WTC11 (cell line): ENCODE measurements at regions not wholly inside any gene's neighbourhood (a gene's known extent, or its start where the extent isn't known, plus 50 kb on each side); places are given as distances from the start of the nearest gene placed in this dataset.

Experiments used
- ATAC-seq: fragments of 200-7000 bp; cut with Tn5 transposase; 2 replicates; pipeline ENCODE4 v1.10.0; 2021; ENCODE audit warnings: mild to moderate bottlenecking, moderate library complexity
- CTCF ChIA-PET: fragments of 300-600 bp; sonication (Branson Sonifier 250); formaldehyde crosslinking; loops from one replicate; lab custom pipeline; 2021; ENCODE audit warnings: antibody characterized with exemption; lab: Charles Lee
- POLR2A ChIA-PET: fragments of 350-600 bp; sonication (Branson Sonifier 250); formaldehyde crosslinking; loops from one replicate; lab custom pipeline; 2021; ENCODE audit warnings: antibody characterized with exemption; lab: Charles Lee
- DNase-seq: peaks from one replicate; pipeline ENCODE4 v3.0.0; 2021; ENCODE audit warnings: low spot score
- H3K27ac Mint-ChIP-seq: 2 replicates; pipeline ENCODE4 v1.8.0; 2021; ENCODE audit warnings: mixed read lengths
- H3K27me3 Mint-ChIP-seq: 2 replicates; pipeline ENCODE4 v1.8.0; 2021; ENCODE audit warnings: low read depth, mild to moderate bottlenecking, moderate library complexity, mixed read lengths
- H3K36me3 Mint-ChIP-seq: 2 replicates; pipeline ENCODE4 v1.8.0; 2021; ENCODE audit warnings: mixed read lengths
- H3K4me1 Mint-ChIP-seq: 2 replicates; pipeline ENCODE4 v1.8.0; 2022; ENCODE audit warnings: mixed read lengths
- H3K4me3 Mint-ChIP-seq: 2 replicates; pipeline ENCODE4 v1.8.0; 2021; ENCODE audit warnings: mild to moderate bottlenecking, moderate library complexity, mixed read lengths
- H3K9me3 Mint-ChIP-seq: 2 replicates; pipeline ENCODE4 v1.8.0; 2021; ENCODE audit warnings: mixed read lengths
- ESRRA ChIP-seq: sonication (generic); formaldehyde crosslinking; IDR thresholded peaks from 2 replicates; pipeline ENCODE4 v1.8.1; 2022; ENCODE audit warnings: mild to moderate bottlenecking, missing genetic modification reagents, borderline replicate concordance
- GTF2I ChIP-seq: fragments of 250-450 bp; sonication (Bioruptor Pico); conservative IDR thresholded peaks from 2 replicates; pipeline ENCODE4 v1.4.0; 2021; ENCODE audit warnings: mild to moderate bottlenecking
- NR2C2 ChIP-seq: sonication (generic); formaldehyde crosslinking; IDR thresholded peaks from 2 replicates; pipeline ENCODE4 v1.8.0; 2022; ENCODE audit warnings: mild to moderate bottlenecking, missing genetic modification reagents
- PRDM15 ChIP-seq: sonication (generic); formaldehyde crosslinking; IDR thresholded peaks from 2 replicates; pipeline ENCODE4 v1.8.0; 2022; ENCODE audit warnings: missing genetic modification reagents
- SMAD3 ChIP-seq: sonication (generic); formaldehyde crosslinking; IDR thresholded peaks from 2 replicates; pipeline ENCODE4 v1.8.0; 2022; ENCODE audit warnings: missing genetic modification reagents, mild to moderate bottlenecking, borderline replicate concordance
- TP53 ChIP-seq: sonication (generic); formaldehyde crosslinking; IDR thresholded peaks from 2 replicates; pipeline ENCODE4 v1.8.1; 2023; ENCODE audit warnings: mild to moderate bottlenecking, missing genetic modification reagents
- ZNF317 ChIP-seq: sonication (generic); formaldehyde crosslinking; IDR thresholded peaks from 2 replicates; pipeline ENCODE4 v1.8.1; 2023; ENCODE audit warnings: low read depth, mild to moderate bottlenecking, moderate library complexity, missing genetic modification reagents, borderline replicate concordance
- ZNF416 ChIP-seq: fragments of 250-450 bp; sonication (Bioruptor Pico); IDR thresholded peaks from 2 replicates; pipeline ENCODE4 v1.9.0; 2021; ENCODE audit warnings: mild to moderate bottlenecking, inconsistent platforms
- ZNF425 ChIP-seq: fragments of 250-450 bp; sonication (Bioruptor Pico); conservative IDR thresholded peaks from 2 replicates; pipeline ENCODE4 v1.9.0; 2021; ENCODE audit warnings: mild to moderate bottlenecking
- TF ChIP-seq, protein P1 (sequence below): fragments of 250-450 bp; sonication (Bioruptor Pico); IDR thresholded peaks from 2 replicates; pipeline ENCODE4 v1.9.0; 2021; ENCODE audit warnings: mild to moderate bottlenecking
- TF ChIP-seq, protein P2 (sequence below): fragments of 250-450 bp; sonication (Bioruptor Pico); IDR thresholded peaks from 2 replicates; pipeline ENCODE4 v1.9.0; 2021; ENCODE audit warnings: mild to moderate bottlenecking

- no peak for ATAC-seq
- no peak for DNase-seq
- H3K27ac Mint-ChIP-seq, result no peak overlapping the region
- peaks cover 7% of the 10 kb centered on the region for H3K36me3 Mint-ChIP-seq
- POLR2A ChIA-PET, result no interaction called here
- H3K4me1 Mint-ChIP-seq, result peaks cover 16% of the 10 kb centered on the region
- H3K4me3 Mint-ChIP-seq, result no peak overlapping the region
- TF ChIP-seq SMAD3 (CRISPR knock-in tag), result no peak
- TF ChIP-seq GTF2I (CRISPR knock-in tag), result no peak
- CTCF ChIA-PET, result no interaction called here
- peaks cover 12% of the 10 kb centered on the region for H3K9me3 Mint-ChIP-seq
- no peaks in the 10 kb centered on the region for H3K27me3 Mint-ChIP-seq
Measured at GRCh38 chr5:2200261-2200950, 317.7 kb upstream of the IRX4 start.

DNA sequence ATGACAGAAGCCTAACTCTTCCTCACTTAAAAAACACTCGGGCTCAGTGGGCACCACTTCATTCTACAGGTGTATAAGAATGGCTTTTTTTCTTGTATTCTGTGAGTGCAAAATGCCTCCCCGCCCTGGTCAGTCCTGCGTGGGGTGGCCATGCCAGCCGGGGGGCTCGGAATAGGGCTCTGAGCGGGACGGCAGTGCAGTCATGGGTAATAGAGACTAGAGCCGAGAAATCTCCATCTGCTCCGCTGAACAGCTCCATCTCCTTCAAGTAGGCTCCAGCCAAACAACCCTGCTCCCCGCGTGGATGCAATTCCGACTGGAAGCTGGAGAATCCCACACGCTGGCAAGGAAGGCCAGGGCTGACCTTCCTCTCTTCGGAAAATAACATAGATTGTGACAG, 317.0 kb upstream of the IRX4 start:
- DNase-seq (no peak), ATAC-seq (no peak)
- CTCF ChIA-PET, result no interaction called here
- Mint-ChIP-seq H3K27ac (no peak overlapping the region), H3K9me3 (peaks cover 19% of the 10 kb centered on the region), H3K27me3 (no peaks in the 10 kb centered on the region), H3K4me3 (no peak overlapping the region), H3K36me3 (peaks cover 14% of the 10 kb centered on the region), H3K4me1 (peaks cover 16% of the 10 kb centered on the region)
- POLR2A ChIA-PET, result no interaction called here
- no peak for TF ChIP-seq ZNF416 (CRISPR knock-in tag)
- TF ChIP-seq TP53 (CRISPR knock-in tag), result no peak
- TF ChIP-seq SMAD3 (CRISPR knock-in tag), result no peak
- TF ChIP-seq ZNF425 (CRISPR knock-in tag), result no peak
- TF ChIP-seq, protein P1, sequence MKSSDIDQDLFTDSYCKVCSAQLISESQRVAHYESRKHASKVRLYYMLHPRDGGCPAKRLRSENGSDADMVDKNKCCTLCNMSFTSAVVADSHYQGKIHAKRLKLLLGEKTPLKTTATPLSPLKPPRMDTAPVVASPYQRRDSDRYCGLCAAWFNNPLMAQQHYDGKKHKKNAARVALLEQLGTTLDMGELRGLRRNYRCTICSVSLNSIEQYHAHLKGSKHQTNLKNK (CRISPR knock-in tag), result no peak
- TF ChIP-seq, protein P2, sequence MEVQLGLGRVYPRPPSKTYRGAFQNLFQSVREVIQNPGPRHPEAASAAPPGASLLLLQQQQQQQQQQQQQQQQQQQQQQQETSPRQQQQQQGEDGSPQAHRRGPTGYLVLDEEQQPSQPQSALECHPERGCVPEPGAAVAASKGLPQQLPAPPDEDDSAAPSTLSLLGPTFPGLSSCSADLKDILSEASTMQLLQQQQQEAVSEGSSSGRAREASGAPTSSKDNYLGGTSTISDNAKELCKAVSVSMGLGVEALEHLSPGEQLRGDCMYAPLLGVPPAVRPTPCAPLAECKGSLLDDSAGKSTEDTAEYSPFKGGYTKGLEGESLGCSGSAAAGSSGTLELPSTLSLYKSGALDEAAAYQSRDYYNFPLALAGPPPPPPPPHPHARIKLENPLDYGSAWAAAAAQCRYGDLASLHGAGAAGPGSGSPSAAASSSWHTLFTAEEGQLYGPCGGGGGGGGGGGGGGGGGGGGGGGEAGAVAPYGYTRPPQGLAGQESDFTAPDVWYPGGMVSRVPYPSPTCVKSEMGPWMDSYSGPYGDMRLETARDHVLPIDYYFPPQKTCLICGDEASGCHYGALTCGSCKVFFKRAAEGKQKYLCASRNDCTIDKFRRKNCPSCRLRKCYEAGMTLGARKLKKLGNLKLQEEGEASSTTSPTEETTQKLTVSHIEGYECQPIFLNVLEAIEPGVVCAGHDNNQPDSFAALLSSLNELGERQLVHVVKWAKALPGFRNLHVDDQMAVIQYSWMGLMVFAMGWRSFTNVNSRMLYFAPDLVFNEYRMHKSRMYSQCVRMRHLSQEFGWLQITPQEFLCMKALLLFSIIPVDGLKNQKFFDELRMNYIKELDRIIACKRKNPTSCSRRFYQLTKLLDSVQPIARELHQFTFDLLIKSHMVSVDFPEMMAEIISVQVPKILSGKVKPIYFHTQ (CRISPR knock-in tag), result no peak
- no peak for TF ChIP-seq NR2C2

DNA sequence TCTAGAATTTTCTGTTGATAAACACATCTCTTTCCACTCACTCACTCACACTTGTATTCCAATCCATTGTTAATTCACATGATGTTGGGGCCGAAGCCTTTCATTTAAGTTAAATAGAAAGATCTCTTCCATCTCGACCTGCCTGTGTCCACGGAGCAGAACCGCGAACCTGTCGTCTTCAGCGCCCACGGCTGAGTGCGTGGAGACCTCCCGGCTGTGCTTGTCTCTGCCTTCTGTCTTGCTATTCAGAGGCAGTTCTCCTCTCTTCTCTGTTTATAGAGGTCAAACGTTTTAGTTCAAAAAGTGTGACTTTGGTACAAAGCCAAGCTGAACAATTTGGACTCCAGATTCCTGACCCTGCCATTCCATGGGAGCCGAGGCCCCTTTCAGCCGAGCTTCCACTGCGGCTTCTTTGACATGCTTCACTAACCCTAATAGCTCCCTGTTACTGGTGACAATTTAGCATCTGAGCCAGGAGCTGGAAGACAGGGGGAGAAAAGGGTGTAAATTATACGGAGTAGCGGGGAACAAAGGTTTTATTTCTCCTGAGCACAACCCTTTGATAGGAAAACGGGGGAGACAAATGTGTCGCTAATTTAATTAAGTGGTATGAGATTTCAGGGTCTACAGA, 314.4 kb upstream of the IRX4 start:
- Mint-ChIP-seq H3K27me3 (no peaks in the 10 kb centered on the region), H3K9me3 (peaks cover 26% of the 10 kb centered on the region), H3K4me1 (no peaks in the 10 kb centered on the region)
- CTCF ChIA-PET, result no interaction called here
- ATAC-seq, result no peak
- TF ChIP-seq ZNF425 (CRISPR knock-in tag) (no peak), ESRRA (CRISPR knock-in tag) (no peak), PRDM15 (CRISPR knock-in tag) (no peak), ZNF317 (CRISPR knock-in tag) (no peak)
- TF ChIP-seq, all 79 proteins: peak for 0
- no peak overlapping the region for H3K4me3 Mint-ChIP-seq
- no peak overlapping the region; the same call in 1 of the 2 replicates for H3K27ac Mint-ChIP-seq
- POLR2A ChIA-PET, result no interaction called here
- no peak for DNase-seq
- peaks cover 20% of the 10 kb centered on the region for H3K36me3 Mint-ChIP-seq
